ENCODE measurements at regions not wholly inside any gene's neighbourhood (a gene's known extent, or its start where the extent isn't known, plus 50 kb on each side); places are given as distances from the start of the nearest gene placed in this dataset.
"Not testable (repeated sequence)": the region's sequence is repeated elsewhere in the genome, so short reads cannot be mapped to it uniquely, and the experiment has no call there.

- no peaks in the 10 kb centered on the region for H3K4me1 Mint-ChIP-seq
Observed at GRCh38 chr2:160615706-160616105, 122.1 kb upstream of the RBMS1 start.

GRCh38 chr2:160616149-160616548 lies 122.5 kb upstream of the RBMS1 start:
- Mint-ChIP-seq H3K9me3 (peaks cover 32% of the 10 kb centered on the region), H3K4me1 (no peaks in the 10 kb centered on the region), H3K4me3 (no peak overlapping the region), H3K27ac (no peak overlapping the region), H3K36me3 (peaks cover 1% of the 10 kb centered on the region), H3K27me3 (ENCODE audit: low read depth) (no peaks in the 10 kb centered on the region)
- TF ChIP-seq CTCF (IDR thresholded peaks at IDR 0.05; ENCODE audit: unreplicated experiment) = no peak
- DNase-seq (ENCODE audit: low spot score in 2 of 2, unreplicated experiment in 2 of 2) = no peak

More at GRCh38 chr2:160615706-160616105, 122.1 kb upstream of the RBMS1 start:
- Mint-ChIP-seq H3K27me3 (ENCODE audit: low read depth) (no peaks in the 10 kb centered on the region), H3K27ac (no peak overlapping the region), H3K4me3 (no peak overlapping the region), H3K9me3 (peaks cover 32% of the 10 kb centered on the region), H3K36me3 (peaks cover 1% of the 10 kb centered on the region)
- TF ChIP-seq CTCF (IDR thresholded peaks at IDR 0.05; ENCODE audit: unreplicated experiment) = no peak
- no peak for DNase-seq (ENCODE audit: low spot score in 2 of 2, unreplicated experiment in 2 of 2)

- Mint-ChIP-seq H3K4me3 (no peak overlapping the region), H3K27me3 (ENCODE audit: low read depth) (no peaks in the 10 kb centered on the region)
Observed at GRCh38 chr2:160621748-160622147, 128.1 kb upstream of the RBMS1 start.

GRCh38 chr2:160628020-160628637 lies 134.5 kb upstream of the RBMS1 start:
- H3K27ac Mint-ChIP-seq; DNase-seq (ENCODE audit: low spot score in 2 of 2, unreplicated experiment in 2 of 2); H3K27me3 Mint-ChIP-seq (ENCODE audit: low read depth); H3K36me3 Mint-ChIP-seq; H3K4me3 Mint-ChIP-seq: not testable (repeated sequence)
- Mint-ChIP-seq H3K9me3 (peaks cover 37% of the 10 kb centered on the region), H3K4me1 (peaks cover 32% of the 10 kb centered on the region)

More at GRCh38 chr2:160621748-160622147, 128.1 kb upstream of the RBMS1 start:
- DNase-seq (ENCODE audit: low spot score in 2 of 2, unreplicated experiment in 2 of 2) = no peak
- no peak for TF ChIP-seq CTCF (IDR thresholded peaks at IDR 0.05; ENCODE audit: unreplicated experiment)
- H3K9me3 Mint-ChIP-seq = peaks cover 38% of the 10 kb centered on the region
- H3K36me3 Mint-ChIP-seq = peaks cover 4% of the 10 kb centered on the region
- no peak overlapping the region for H3K27ac Mint-ChIP-seq
- H3K4me1 Mint-ChIP-seq = no peaks in the 10 kb centered on the region

GRCh38 chr2:160628811-160629210 lies 135.2 kb upstream of the RBMS1 start:
- no peak for TF ChIP-seq CTCF (IDR thresholded peaks at IDR 0.05; ENCODE audit: unreplicated experiment)
- no peaks in the 10 kb centered on the region for H3K27me3 Mint-ChIP-seq (ENCODE audit: low read depth)
- peaks cover 4% of the 10 kb centered on the region for H3K36me3 Mint-ChIP-seq
- no peak for DNase-seq (ENCODE audit: low spot score in 2 of 2, unreplicated experiment in 2 of 2)
- H3K4me3 Mint-ChIP-seq = no peak overlapping the region
- H3K27ac Mint-ChIP-seq = no peak overlapping the region
- peaks cover 33% of the 10 kb centered on the region for H3K9me3 Mint-ChIP-seq
- H3K4me1 Mint-ChIP-seq = peaks cover 35% of the 10 kb centered on the region

- H3K27ac Mint-ChIP-seq = peak overlapping the region; percentile 77
- no peak overlapping the region for H3K4me3 Mint-ChIP-seq
- TF ChIP-seq CTCF (IDR thresholded peaks at IDR 0.05; ENCODE audit: unreplicated experiment) = no peak
- H3K27me3 Mint-ChIP-seq (ENCODE audit: low read depth) = no peaks in the 10 kb centered on the region
- peaks cover 42% of the 10 kb centered on the region for H3K4me1 Mint-ChIP-seq
- H3K9me3 Mint-ChIP-seq = peaks cover 21% of the 10 kb centered on the region
- peaks cover 2% of the 10 kb centered on the region for H3K36me3 Mint-ChIP-seq
- no peak for DNase-seq (ENCODE audit: low spot score in 2 of 2, unreplicated experiment in 2 of 2)
Observed at GRCh38 chr2:160630801-160631590, 137.4 kb upstream of the RBMS1 start.
